ENCODE measurements at regions not wholly inside any gene's neighbourhood (a gene's known extent, or its start where the extent isn't known, plus 50 kb on each side); places are given as distances from the start of the nearest gene placed in this dataset.

DNA sequence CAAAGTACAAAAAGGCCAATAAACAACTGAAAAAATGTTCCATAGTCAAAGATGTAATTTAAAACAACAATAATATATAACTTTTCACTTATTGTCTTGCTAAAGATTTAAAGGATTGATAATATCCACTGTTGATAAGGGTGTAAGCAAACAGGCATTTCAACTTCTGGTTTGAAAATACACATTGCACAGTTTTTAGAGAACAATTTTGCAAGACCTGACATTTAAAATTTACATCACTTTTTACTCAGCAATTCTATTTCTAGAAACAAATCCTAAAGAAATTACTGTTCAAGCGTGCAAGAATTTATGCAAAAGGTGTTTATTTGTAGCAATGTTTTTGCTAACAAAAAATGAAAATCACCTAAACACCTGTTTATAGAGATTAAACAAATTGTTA is 120.4 kb downstream of the TDRD15 start:
- H3K9me3 ChIP-seq = no peaks in the 10 kb centered on the region
- H3K4me1 ChIP-seq = no peaks in the 10 kb centered on the region
- no peak for TF ChIP-seq CTCF (IDR thresholded peaks at IDR 0.05)
- H3K36me3 ChIP-seq = no peaks in the 10 kb centered on the region
- no peak overlapping the region for H3K4me3 ChIP-seq
- no peak for DNase-seq
- intact Hi-C loops (cut with DNase I; ENCODE audit: low total_unique reads) = no loop called here
- H3K27ac ChIP-seq = no peak overlapping the region
- H3K27me3 ChIP-seq = no peaks in the 10 kb centered on the region

DNA sequence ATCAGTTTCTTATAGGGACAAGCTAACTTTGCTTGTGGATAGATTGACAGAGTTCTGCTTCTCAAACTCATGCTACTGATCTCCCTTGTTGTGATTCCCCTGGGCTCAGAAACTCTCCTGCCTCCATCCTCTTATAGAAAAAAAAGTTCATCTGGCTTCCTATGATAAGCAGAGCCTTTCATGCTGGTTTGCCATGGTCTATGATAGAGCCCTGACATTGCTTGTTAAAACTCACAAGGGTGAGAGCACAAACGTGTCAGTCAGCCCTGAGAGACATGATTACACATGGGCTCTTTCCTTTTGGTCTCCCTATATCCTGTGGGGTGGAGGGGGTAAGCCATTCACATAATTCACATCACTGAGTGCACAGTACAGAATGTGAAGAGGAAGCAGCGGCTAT is 121.8 kb downstream of the TDRD15 start:
- H3K4me3 ChIP-seq = no peak overlapping the region
- TF ChIP-seq CTCF (IDR thresholded peaks at IDR 0.05) = no peak
- no peaks in the 10 kb centered on the region for H3K4me1 ChIP-seq
- H3K36me3 ChIP-seq = no peaks in the 10 kb centered on the region
- no peak for DNase-seq
- H3K27ac ChIP-seq = no peak overlapping the region
- H3K27me3 ChIP-seq = no peaks in the 10 kb centered on the region
- intact Hi-C loops (cut with DNase I; ENCODE audit: low total_unique reads) = no loop called here
- H3K9me3 ChIP-seq = no peaks in the 10 kb centered on the region

DNA sequence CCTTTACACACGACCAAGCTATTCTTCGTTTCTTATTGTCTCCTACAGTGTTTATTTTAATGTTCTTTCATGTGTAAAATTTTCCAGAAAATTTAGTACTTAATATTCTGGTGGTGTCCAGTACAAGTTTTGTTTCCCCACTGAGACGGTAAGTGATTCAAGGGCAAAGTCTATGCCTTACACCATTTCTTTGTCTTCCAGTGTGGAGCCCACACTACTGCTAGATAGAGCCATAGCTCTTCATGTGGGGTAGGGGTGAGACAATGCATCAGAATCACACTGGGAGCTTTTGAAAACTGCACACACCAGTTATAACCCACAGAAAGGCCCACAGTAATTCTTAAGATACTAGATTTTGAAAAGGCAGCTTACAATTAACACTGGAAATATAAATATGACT is 125.6 kb downstream of the TDRD15 start:
- no peak overlapping the region for H3K27ac ChIP-seq

GRCh38 chr2:21250673-21251072 is 126.9 kb downstream of the TDRD15 start:
- no peaks in the 10 kb centered on the region for H3K27me3 ChIP-seq
- no peak for DNase-seq
- no peaks in the 10 kb centered on the region for H3K4me1 ChIP-seq
- H3K27ac ChIP-seq = no peak overlapping the region
- H3K9me3 ChIP-seq = no peaks in the 10 kb centered on the region
- H3K36me3 ChIP-seq = no peaks in the 10 kb centered on the region
- H3K4me3 ChIP-seq = no peak overlapping the region
- intact Hi-C loops (cut with DNase I; ENCODE audit: low total_unique reads) = no loop called here
- no peak for TF ChIP-seq CTCF (IDR thresholded peaks at IDR 0.05)

More for the DNA sequence above, 125.6 kb downstream of the TDRD15 start:
- Histone ChIP-seq H3K4me3 (no peak overlapping the region), H3K36me3 (no peaks in the 10 kb centered on the region), H3K9me3 (no peaks in the 10 kb centered on the region), H3K27me3 (no peaks in the 10 kb centered on the region), H3K4me1 (no peaks in the 10 kb centered on the region)
- intact Hi-C loops (cut with DNase I; ENCODE audit: low total_unique reads) = no loop called here
- no peak for TF ChIP-seq CTCF (IDR thresholded peaks at IDR 0.05)
- no peak for DNase-seq

- H3K27ac ChIP-seq = no peak overlapping the region
- no peaks in the 10 kb centered on the region for H3K36me3 ChIP-seq
- intact Hi-C loops (cut with DNase I; ENCODE audit: low total_unique reads) = no loop called here
- H3K4me1 ChIP-seq = no peaks in the 10 kb centered on the region
- DNase-seq = no peak
- no peak for TF ChIP-seq CTCF (IDR thresholded peaks at IDR 0.05)
- H3K9me3 ChIP-seq = no peaks in the 10 kb centered on the region
- no peaks in the 10 kb centered on the region for H3K27me3 ChIP-seq
- no peak overlapping the region for H3K4me3 ChIP-seq
Observed at GRCh38 chr2:21251216-21251980, 127.6 kb downstream of the TDRD15 start.
